Testis (tissue), 2 donors: ENCODE measurements at regions not wholly inside any gene's neighbourhood (a gene's known extent, or its start where the extent isn't known, plus 50 kb on each side); places are given as distances from the start of the nearest gene placed in this dataset.
A peak's percentile ranks its signal among the peaks of the same experiment; 100 is the strongest.

Experiments used
- DNase-seq: peaks from one replicate; pipeline ENCODE4 v3.0.0-alpha.2; 2019
- H3K27ac ChIP-seq, 2 donors: fragments of 200-600 bp; sonication (generic); one replicate each; pipeline ENCODE4 v1.5.1; 2019
- H3K27me3 ChIP-seq: fragments of 200-600 bp; sonication (generic); one replicate; pipeline ENCODE4 v1.5.1; 2019
- H3K36me3 ChIP-seq: fragments of 200-600 bp; sonication (generic); one replicate; pipeline ENCODE4 v1.5.1; 2017; ENCODE audit warnings: low read depth; ENCODE audit errors: missing control alignments
- H3K4me1 ChIP-seq: fragments of 200-600 bp; sonication (generic); one replicate; pipeline ENCODE4 v1.5.1; 2019
- H3K4me3 ChIP-seq, 2 donors: fragments of 200-600 bp; sonication (generic); one replicate each; pipeline ENCODE4 v1.5.1; 2017 to 2019
- H3K9me3 ChIP-seq: fragments of 200-600 bp; sonication (generic); one replicate; pipeline ENCODE4 v1.5.1; 2017
- CTCF ChIP-seq, 3 experiments: fragments of 450-650 bp in 2 of 3; fragments of 200-600 bp in 1 of 3; sonication (generic) in 1 of 3; IDR thresholded peaks; one replicate each; pipeline ENCODE4 v1.5.1; 2016 to 2019; ENCODE audit warnings: antibody characterized with exemption in 3 of 3, mild to moderate bottlenecking in 2 of 3, moderate library complexity in 1 of 3
- POLR2A ChIP-seq: fragments of 450-650 bp; IDR thresholded peaks from one replicate; pipeline ENCODE4 v1.6.1; 2017; ENCODE audit warnings: antibody characterized with exemption, mild to moderate bottlenecking, moderate library complexity
- WGBS, 2 donors: methylation state at CpG; one replicate each; pipeline ENCODE4 v1.1.5; 2018; 5-methylcytosine and 5-hydroxymethylcytosine counted together
- intact Hi-C: fragments of 100-400 bp; cut with DNase I; formaldehyde crosslinking; loops from one replicate; pipeline ENCODE4 v1.15.1; 2023; ENCODE audit warnings: low total_unique reads

- DNase-seq, result no peak
- TF ChIP-seq CTCF (IDR thresholded peaks at IDR 0.05) (no peak), POLR2A (no peak)
- Histone ChIP-seq H3K9me3 (no peaks in the 10 kb centered on the region), H3K4me1 (peaks cover 8% of the 10 kb centered on the region), H3K4me3 (no peak overlapping the region), H3K27ac (no peak overlapping the region), H3K36me3 (no peaks in the 10 kb centered on the region), H3K27me3 (no peaks in the 10 kb centered on the region)
- intact Hi-C loops, result no loop called here
- WGBS, 2 donors, result 74 to 76% methylated on average over 8 of the region's 8 CpGs
Observed at GRCh38 chr19:30231408-30232318, 140.5 kb upstream of the ZNF536 start.

GRCh38 chr19:30233375-30233774 is 138.8 kb upstream of the ZNF536 start:
- Histone ChIP-seq H3K4me3 (no peak overlapping the region), H3K4me1 (peaks cover 4% of the 10 kb centered on the region), H3K27ac (no peak overlapping the region), H3K27me3 (no peaks in the 10 kb centered on the region), H3K9me3 (no peaks in the 10 kb centered on the region), H3K36me3 (no peaks in the 10 kb centered on the region)
- TF ChIP-seq CTCF (IDR thresholded peaks at IDR 0.05), result no peak
- TF ChIP-seq POLR2A, result no peak
- DNase-seq, result no peak
- 78 to 83% methylated on average over 2 of the region's 2 CpGs for WGBS, 2 donors
- intact Hi-C loops, result no loop called here

GRCh38 chr19:30235946-30236345 is 136.2 kb upstream of the ZNF536 start:
- Histone ChIP-seq H3K36me3 (no peaks in the 10 kb centered on the region), H3K4me3 (no peak overlapping the region), H3K4me1 (peaks cover 3% of the 10 kb centered on the region), H3K9me3 (no peaks in the 10 kb centered on the region), H3K27me3 (no peaks in the 10 kb centered on the region), H3K27ac (no peak overlapping the region)
- DNase-seq, result peak; percentile 56
- TF ChIP-seq CTCF (IDR thresholded peaks at IDR 0.05) (no peak), POLR2A (no peak)
- intact Hi-C loops, result no loop called here
- WGBS, 2 donors, result 33 to 42% methylated on average over 10 of the region's 10 CpGs

- Histone ChIP-seq H3K27me3 (no peaks in the 10 kb centered on the region), H3K36me3 (no peaks in the 10 kb centered on the region), H3K4me1 (peaks cover 3% of the 10 kb centered on the region), H3K27ac (no peak overlapping the region), H3K9me3 (no peaks in the 10 kb centered on the region), H3K4me3 (no peak overlapping the region)
- 78 to 87% methylated on average over 4 of the region's 4 CpGs for WGBS, 2 donors
- no peak for DNase-seq
- intact Hi-C loops, result no loop called here
- TF ChIP-seq CTCF (IDR thresholded peaks at IDR 0.05) (no peak), POLR2A (no peak)
Observed at GRCh38 chr19:30236587-30236986, 135.6 kb upstream of the ZNF536 start.

- Histone ChIP-seq H3K4me1 (peaks cover 3% of the 10 kb centered on the region), H3K36me3 (no peaks in the 10 kb centered on the region), H3K4me3 (no peak overlapping the region), H3K27me3 (no peaks in the 10 kb centered on the region), H3K9me3 (no peaks in the 10 kb centered on the region), H3K27ac (no peak overlapping the region)
- intact Hi-C loops, result no loop called here
- WGBS, 2 donors, result 77 to 79% methylated on average over 5 of the region's 5 CpGs
- DNase-seq, result no peak
- TF ChIP-seq CTCF (IDR thresholded peaks at IDR 0.05), result no peak
Observed at GRCh38 chr19:30237140-30237539, 135.0 kb upstream of the ZNF536 start.
